Endodermal cell (in vitro differentiated cells): ENCODE measurements at regions not wholly inside any gene's neighbourhood (a gene's known extent, or its start where the extent isn't known, plus 50 kb on each side); places are given as distances from the start of the nearest gene placed in this dataset.

Source experiments
- DNase-seq: peaks from one replicate; pipeline ENCODE4 v3.0.0-alpha.2; 2017
- H3K27ac ChIP-seq: 2 replicates; pipeline ENCODE4 v1.5.1; 2013; ENCODE audit warnings: mild to moderate bottlenecking, low read depth, low read length, moderate library complexity
- H3K27me3 ChIP-seq: 2 replicates; pipeline ENCODE4 v1.6.1; 2013; ENCODE audit warnings: mild to moderate bottlenecking, low read length, moderate library complexity; ENCODE audit not compliant: insufficient read depth, control insufficient read depth, poor library complexity, severe bottlenecking
- H3K36me3 ChIP-seq: 2 replicates; pipeline ENCODE4 v1.7.0; 2013; ENCODE audit warnings: mild to moderate bottlenecking, low read length, moderate library complexity; ENCODE audit not compliant: control insufficient read depth, insufficient read depth
- H3K4me1 ChIP-seq: one replicate; pipeline ENCODE4 v1.7.0; 2013; ENCODE audit warnings: low read length; ENCODE audit not compliant: control insufficient read depth, insufficient read depth
- H3K4me3 ChIP-seq: 2 replicates; pipeline ENCODE4 v1.5.1; 2013; ENCODE audit warnings: mild to moderate bottlenecking, low read length, moderate library complexity
- H3K9ac ChIP-seq: 2 replicates; pipeline ENCODE4 v1.6.1; 2013; ENCODE audit warnings: mild to moderate bottlenecking, low read length, moderate library complexity; ENCODE audit not compliant: poor library complexity, severe bottlenecking; ENCODE audit errors: extremely low read depth
- H3K9me3 ChIP-seq: 2 replicates; pipeline ENCODE4 v1.6.1; 2013; ENCODE audit warnings: mild to moderate bottlenecking, low read length, moderate library complexity; ENCODE audit not compliant: control insufficient read depth
- H3K27ac Mint-ChIP-seq: 2 replicates; pipeline ENCODE4 v1.8.0; 2020; ENCODE audit warnings: mixed read lengths
- H3K27me3 Mint-ChIP-seq: 2 replicates; pipeline ENCODE4 v1.8.0; 2021; ENCODE audit warnings: mild to moderate bottlenecking, mixed read lengths; ENCODE audit not compliant: insufficient read depth
- H3K36me3 Mint-ChIP-seq: 2 replicates; pipeline ENCODE4 v1.8.0; 2020; ENCODE audit warnings: low read depth, mixed read lengths
- H3K4me1 Mint-ChIP-seq: 2 replicates; pipeline ENCODE4 v1.8.0; 2020; ENCODE audit warnings: mixed read lengths
- H3K4me3 Mint-ChIP-seq: 2 replicates; pipeline ENCODE4 v1.8.0; 2020; ENCODE audit warnings: mild to moderate bottlenecking, moderate library complexity, mixed read lengths
- H3K9me3 Mint-ChIP-seq: 2 replicates; pipeline ENCODE4 v1.8.0; 2020; ENCODE audit warnings: mild to moderate bottlenecking, mixed read lengths
- CTCF ChIP-seq: fragments of 200-600 bp; sonication (generic); conservative IDR thresholded peaks from 2 replicates; pipeline ENCODE4 v1.5.0; 2021; ENCODE audit warnings: antibody characterized with exemption, mild to moderate bottlenecking
- WGBS, 2 experiments: methylation state at CpG; one replicate each; pipeline versions ENCODE4 v1.1.5 to v1.1.7; 2013; ENCODE audit warnings: missing lambda C conversion rate in 2 of 2, mixed read lengths in 1 of 2; ENCODE audit not compliant: insufficient coverage in 1 of 2, insufficient read length in 1 of 2; 5-methylcytosine and 5-hydroxymethylcytosine counted together

- no peaks in the 10 kb centered on the region for H3K36me3 Mint-ChIP-seq
- H3K27me3 Mint-ChIP-seq, result peaks cover 2% of the 10 kb centered on the region
- Histone ChIP-seq H3K4me3 (no peak overlapping the region), H3K27ac (no peak overlapping the region), H3K27me3 (no peaks in the 10 kb centered on the region), H3K36me3 (no peaks in the 10 kb centered on the region), H3K9me3 (no peaks in the 10 kb centered on the region), H3K9ac (no peak overlapping the region), H3K4me1 (no peaks in the 10 kb centered on the region)
- TF ChIP-seq CTCF, result no peak
- H3K4me1 Mint-ChIP-seq, result peaks cover 8% of the 10 kb centered on the region
- 87 to 91% methylated on average over 6 to 7 of the region's 7 CpGs for WGBS, 2 experiments
- H3K27ac Mint-ChIP-seq, result no peak overlapping the region
- DNase-seq, result no peak
- H3K4me3 Mint-ChIP-seq, result no peak overlapping the region
- H3K9me3 Mint-ChIP-seq, result peaks cover 17% of the 10 kb centered on the region
These were observed 264.3 kb downstream of the TSN start for GRCh38 chr2:122019724-122020123.

DNA sequence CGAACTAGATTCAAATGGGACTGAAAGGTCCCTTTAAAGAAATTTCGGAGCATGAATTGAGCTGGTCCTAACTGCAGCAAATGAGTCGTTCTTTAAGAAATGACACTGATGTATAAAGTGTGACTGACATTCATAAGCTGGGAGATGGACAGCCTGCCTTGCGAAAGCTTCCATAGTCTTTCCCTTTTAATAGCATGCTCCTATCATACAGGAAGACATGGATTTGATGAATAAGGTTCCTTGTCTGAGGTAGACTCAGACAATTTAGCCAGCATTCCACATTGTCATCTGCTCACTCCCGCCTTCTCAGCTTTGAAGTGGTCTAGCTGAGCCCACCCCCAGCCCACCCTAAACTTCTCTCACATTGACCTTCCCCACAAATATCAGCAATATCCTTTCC lies 264.9 kb downstream of the TSN start:
- H3K9me3 Mint-ChIP-seq, result peaks cover 17% of the 10 kb centered on the region
- Histone ChIP-seq H3K27me3 (no peaks in the 10 kb centered on the region), H3K4me1 (no peaks in the 10 kb centered on the region), H3K9me3 (no peaks in the 10 kb centered on the region), H3K27ac (no peak overlapping the region), H3K36me3 (no peaks in the 10 kb centered on the region), H3K9ac (no peak overlapping the region), H3K4me3 (no peak overlapping the region)
- H3K4me3 Mint-ChIP-seq, result no peak overlapping the region
- no peak for TF ChIP-seq CTCF
- H3K36me3 Mint-ChIP-seq, result no peaks in the 10 kb centered on the region
- no peak overlapping the region for H3K27ac Mint-ChIP-seq
- H3K27me3 Mint-ChIP-seq, result peaks cover 2% of the 10 kb centered on the region
- peaks cover 8% of the 10 kb centered on the region for H3K4me1 Mint-ChIP-seq
- 91 to 100% methylated on average over 4 to 5 of the region's 5 CpGs for WGBS, 2 experiments
- DNase-seq, result no peak

GRCh38 chr2:122021941-122022340 lies 266.5 kb downstream of the TSN start:
- H3K4me3 Mint-ChIP-seq, result no peak overlapping the region
- Histone ChIP-seq H3K4me3 (no peak overlapping the region), H3K9me3 (no peaks in the 10 kb centered on the region), H3K9ac (no peak overlapping the region), H3K27ac (no peak overlapping the region), H3K4me1 (no peaks in the 10 kb centered on the region), H3K36me3 (no peaks in the 10 kb centered on the region), H3K27me3 (no peaks in the 10 kb centered on the region)
- peaks cover 15% of the 10 kb centered on the region for H3K9me3 Mint-ChIP-seq
- peaks cover 2% of the 10 kb centered on the region for H3K27me3 Mint-ChIP-seq
- H3K27ac Mint-ChIP-seq, result no peak overlapping the region
- TF ChIP-seq CTCF, result no peak
- H3K36me3 Mint-ChIP-seq, result no peaks in the 10 kb centered on the region
- DNase-seq, result no peak
- peaks cover 8% of the 10 kb centered on the region for H3K4me1 Mint-ChIP-seq
- WGBS, 2 experiments, result 89 to 95% methylated on average over 4 of the region's 4 CpGs
